BJ (cell line): ENCODE measurements at regions not wholly inside any gene's neighbourhood (a gene's known extent, or its start where the extent isn't known, plus 50 kb on each side); places are given as distances from the start of the nearest gene placed in this dataset.

Experiments used
- CTCF ChIA-PET: fragments of 350-600 bp; formaldehyde crosslinking; extraction: SDS; loops from one replicate; lab custom pipeline; 2021; ENCODE audit warnings: antibody characterized with exemption, inconsistent platforms; lab: Yijun Ruan, JAX
- POLR2A ChIA-PET: fragments of 300-600 bp; sonication (Branson Sonifier 250); formaldehyde crosslinking; extraction: SDS; loops from one replicate; lab custom pipeline; 2021; ENCODE audit warnings: antibody characterized with exemption; lab: Charles Lee
- DNase-seq: peaks from one replicate; pipeline ENCODE4 v3.0.0-alpha.2; 2011; ENCODE audit warnings: low read depth
- H3K27me3 ChIP-seq: 2 replicates; pipeline ENCODE4 v1.6.0; 2011; ENCODE audit warnings: low read length; ENCODE audit not compliant: control insufficient read depth, insufficient read depth
- H3K36me3 ChIP-seq: 2 replicates; pipeline ENCODE4 v1.5.1; 2011; ENCODE audit warnings: low read length; ENCODE audit not compliant: control insufficient read depth, insufficient read depth
- H3K4me3 ChIP-seq: 2 replicates; pipeline ENCODE4 v1.5.1; 2011; ENCODE audit warnings: low read depth, mild to moderate bottlenecking, control low read depth, low read length
- CTCF ChIP-seq: IDR thresholded peaks from 2 replicates; pipeline ENCODE4 v1.5.1; 2011; ENCODE audit warnings: low read depth, mild to moderate bottlenecking, control low read depth, inconsistent platforms, low read length, moderate library complexity; ENCODE audit not compliant: insufficient read depth

GRCh38 chr4:138035781-138036258 lies 206.3 kb downstream of the SLC7A11 start:
- no peak for DNase-seq
- CTCF ChIA-PET, result interaction anchor here (0.6 to 9.6 kb wide), 33 partner anchors 9 to 912 kb away, joined by 3 to 147 read pairs (median 4); no protein-coding TSS in a partner anchor
- POLR2A ChIA-PET, result no interaction called here
- H3K36me3 ChIP-seq, result no peaks in the 10 kb centered on the region
- no peak overlapping the region for H3K4me3 ChIP-seq
- no peaks in the 10 kb centered on the region for H3K27me3 ChIP-seq
- TF ChIP-seq CTCF, result peak; percentile 56

- Histone ChIP-seq H3K36me3 (no peaks in the 10 kb centered on the region), H3K27me3 (no peaks in the 10 kb centered on the region), H3K4me3 (no peak overlapping the region)
- ChIA-PET CTCF (interaction anchor here (0.6 to 9.6 kb wide), 30 partner anchors 8 to 903 kb away, joined by 3 to 147 read pairs (median 4); no protein-coding TSS in a partner anchor), POLR2A (no interaction called here)
- DNase-seq, result no peak
- TF ChIP-seq CTCF, result no peak
Measured at GRCh38 chr4:138034871-138035270, 207.3 kb downstream of the SLC7A11 start.

- TF ChIP-seq CTCF, result no peak
- ChIA-PET CTCF (interaction anchor here (9.6 kb wide), 1 partner anchor 56 kb away, joined by 147 read pairs; no protein-coding TSS in a partner anchor), POLR2A (no interaction called here)
- H3K27me3 ChIP-seq, result no peaks in the 10 kb centered on the region
- no peak for DNase-seq
- H3K36me3 ChIP-seq, result no peaks in the 10 kb centered on the region
- H3K4me3 ChIP-seq, result no peak overlapping the region
Measured at GRCh38 chr4:138032222-138032621, 209.9 kb downstream of the SLC7A11 start.

- POLR2A ChIA-PET, result no interaction called here
- Histone ChIP-seq H3K27me3 (no peaks in the 10 kb centered on the region), H3K36me3 (no peaks in the 10 kb centered on the region), H3K4me3 (no peak overlapping the region)
- no peak for DNase-seq
- CTCF ChIA-PET, result no interaction called here
- no peak for TF ChIP-seq CTCF
Measured at GRCh38 chr4:138030375-138030774, 211.8 kb downstream of the SLC7A11 start.

- CTCF ChIA-PET, result interaction anchor here (0.8 to 2.2 kb wide), 3 partner anchors 8 to 61 kb away, joined by 3 to 5 read pairs (median 3); no protein-coding TSS in a partner anchor
- POLR2A ChIA-PET, result interaction anchor here (0.6 kb wide), 1 partner anchor 96 kb away, joined by 6 read pairs; no protein-coding TSS in a partner anchor
Measured at GRCh38 chr4:138028923-138029322, 213.2 kb downstream of the SLC7A11 start.

More at GRCh38 chr4:138028923-138029322, 213.2 kb downstream of the SLC7A11 start:
- TF ChIP-seq CTCF, result no peak
- Histone ChIP-seq H3K27me3 (no peaks in the 10 kb centered on the region), H3K4me3 (no peak overlapping the region), H3K36me3 (no peaks in the 10 kb centered on the region)
- no peak for DNase-seq
